Activated B cell treated with CpG ODN at 0.5 μM for 24 hours (primary cell): ENCODE measurements at regions not wholly inside any gene's neighbourhood (a gene's known extent, or its start where the extent isn't known, plus 50 kb on each side); places are given as distances from the start of the nearest gene placed in this dataset.

Source experiments
- ATAC-seq: fragments of 200-7000 bp; cut with Tn5 transposase; one replicate; pipeline ENCODE4 v1.10.0; 2021; ENCODE audit warnings: low read depth, mild to moderate bottlenecking, moderate library complexity
- CTCF ChIA-PET: fragments of 350-600 bp; sonication (Branson Sonifier 250); formaldehyde crosslinking; loops from one replicate; lab custom pipeline; 2021; ENCODE audit warnings: antibody characterized with exemption; lab: Charles Lee
- POLR2A ChIA-PET: fragments of 350-600 bp; sonication (Branson Sonifier 250); formaldehyde crosslinking; loops from one replicate; lab custom pipeline; 2021; ENCODE audit warnings: antibody characterized with exemption; lab: Charles Lee
- DNase-seq: peaks from one replicate; pipeline ENCODE4 v3.0.0; 2022
- H3K27ac Mint-ChIP-seq: one replicate; pipeline ENCODE4 v1.8.0; 2020; ENCODE audit warnings: mixed read lengths
- H3K27me3 Mint-ChIP-seq: one replicate; pipeline ENCODE4 v1.8.0; 2021; ENCODE audit warnings: mixed read lengths
- H3K36me3 Mint-ChIP-seq: one replicate; pipeline ENCODE4 v1.8.0; 2021; ENCODE audit warnings: low read depth, mixed read lengths
- H3K4me1 Mint-ChIP-seq: one replicate; pipeline ENCODE4 v1.8.0; 2021; ENCODE audit warnings: mixed read lengths
- H3K4me3 Mint-ChIP-seq: one replicate; pipeline ENCODE4 v1.8.0; 2020; ENCODE audit warnings: mild to moderate bottlenecking, mixed read lengths
- H3K9me3 Mint-ChIP-seq: one replicate; pipeline ENCODE4 v1.8.0; 2020; ENCODE audit warnings: mixed read lengths
- intact Hi-C: fragments of 100-400 bp; cut with micrococcal nuclease; formaldehyde crosslinking; loops from one replicate; pipeline ENCODE4 v1.15.1; 2024
- TF ChIP-seq, protein P1 (sequence below): fragments of 200-600 bp; IDR thresholded peaks from one replicate; pipeline ENCODE4 v1.8.0; 2022; ENCODE audit warnings: antibody characterized with exemption, mild to moderate bottlenecking

DNA sequence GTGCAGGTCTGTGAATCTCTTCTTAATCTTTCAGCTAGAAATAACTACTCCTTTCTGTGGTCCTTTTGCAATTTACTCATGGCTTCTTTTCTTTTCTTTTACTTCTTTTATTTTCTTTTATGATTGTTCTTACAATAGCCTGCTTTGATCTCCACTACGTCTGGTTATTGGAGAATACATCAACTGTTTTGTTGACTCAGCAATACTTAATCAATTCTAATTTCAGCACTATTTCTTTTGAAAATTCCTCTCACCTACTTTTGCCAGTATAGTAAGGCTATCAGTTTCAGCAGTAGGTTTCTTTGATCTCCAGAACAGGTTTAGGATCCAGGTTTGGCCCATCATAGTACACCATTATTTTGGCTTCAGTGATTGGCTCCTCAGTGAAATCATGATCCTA, 111.8 kb upstream of the DPP10 start:
- ATAC-seq (no peak), DNase-seq (no peak)
- TF ChIP-seq, protein P1, sequence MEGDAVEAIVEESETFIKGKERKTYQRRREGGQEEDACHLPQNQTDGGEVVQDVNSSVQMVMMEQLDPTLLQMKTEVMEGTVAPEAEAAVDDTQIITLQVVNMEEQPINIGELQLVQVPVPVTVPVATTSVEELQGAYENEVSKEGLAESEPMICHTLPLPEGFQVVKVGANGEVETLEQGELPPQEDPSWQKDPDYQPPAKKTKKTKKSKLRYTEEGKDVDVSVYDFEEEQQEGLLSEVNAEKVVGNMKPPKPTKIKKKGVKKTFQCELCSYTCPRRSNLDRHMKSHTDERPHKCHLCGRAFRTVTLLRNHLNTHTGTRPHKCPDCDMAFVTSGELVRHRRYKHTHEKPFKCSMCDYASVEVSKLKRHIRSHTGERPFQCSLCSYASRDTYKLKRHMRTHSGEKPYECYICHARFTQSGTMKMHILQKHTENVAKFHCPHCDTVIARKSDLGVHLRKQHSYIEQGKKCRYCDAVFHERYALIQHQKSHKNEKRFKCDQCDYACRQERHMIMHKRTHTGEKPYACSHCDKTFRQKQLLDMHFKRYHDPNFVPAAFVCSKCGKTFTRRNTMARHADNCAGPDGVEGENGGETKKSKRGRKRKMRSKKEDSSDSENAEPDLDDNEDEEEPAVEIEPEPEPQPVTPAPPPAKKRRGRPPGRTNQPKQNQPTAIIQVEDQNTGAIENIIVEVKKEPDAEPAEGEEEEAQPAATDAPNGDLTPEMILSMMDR, result no peak
- Mint-ChIP-seq H3K4me3 (no peak overlapping the region), H3K27ac (no peak overlapping the region), H3K27me3 (peaks cover 6% of the 10 kb centered on the region), H3K36me3 (no peaks in the 10 kb centered on the region), H3K4me1 (no peaks in the 10 kb centered on the region), H3K9me3 (no peaks in the 10 kb centered on the region)
- intact Hi-C loops, result no loop called here
- ChIA-PET CTCF (no interaction called here), POLR2A (no interaction called here)

DNA sequence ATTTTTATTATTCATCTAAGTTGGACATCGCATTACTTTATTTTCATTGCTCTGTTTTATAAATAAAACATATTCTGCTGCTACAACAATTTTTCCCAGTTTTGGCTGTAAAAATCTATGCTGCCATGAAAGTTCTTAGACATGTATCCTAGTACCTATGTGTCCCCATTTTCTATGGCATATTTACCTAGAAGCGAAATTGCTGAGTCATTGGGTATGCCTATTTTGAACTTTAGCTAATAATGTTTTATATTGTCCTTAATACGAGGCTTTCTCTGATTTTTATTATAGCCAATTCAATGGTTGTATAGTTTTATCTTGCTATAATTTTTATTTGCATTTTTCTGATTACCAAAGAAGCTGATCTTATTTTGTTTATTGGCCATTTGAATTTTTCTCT, 110.5 kb upstream of the DPP10 start:
- intact Hi-C loops, result no loop called here
- ATAC-seq (no peak), DNase-seq (no peak)
- no peaks in the 10 kb centered on the region for H3K9me3 Mint-ChIP-seq
- ChIA-PET CTCF (no interaction called here), POLR2A (no interaction called here)
- H3K27me3 Mint-ChIP-seq, result peaks cover 6% of the 10 kb centered on the region
- TF ChIP-seq, protein P1, result no peak
- H3K4me3 Mint-ChIP-seq, result no peak overlapping the region
- no peak overlapping the region for H3K27ac Mint-ChIP-seq
- no peaks in the 10 kb centered on the region for H3K36me3 Mint-ChIP-seq
- no peaks in the 10 kb centered on the region for H3K4me1 Mint-ChIP-seq

DNA sequence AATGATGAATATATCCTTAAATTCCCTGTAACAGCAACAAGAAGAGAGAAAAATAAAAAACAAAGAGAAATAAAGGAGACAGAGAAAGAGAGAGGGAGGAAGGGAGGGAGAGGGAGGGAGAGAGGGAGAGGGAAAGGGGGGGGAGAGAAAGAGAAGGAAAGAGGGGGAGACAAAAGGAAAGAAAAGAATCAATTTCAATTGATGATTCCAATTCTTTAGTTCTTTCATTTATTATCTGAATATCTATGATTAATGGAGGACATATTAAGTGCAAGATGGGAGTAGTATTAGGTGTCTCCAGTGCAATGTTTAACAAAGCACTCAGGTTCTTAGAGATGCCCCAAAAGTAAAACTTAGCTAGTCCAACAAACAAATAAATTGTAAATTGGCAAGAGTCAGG, 97.2 kb upstream of the DPP10 start:
- TF ChIP-seq, protein P1, result no peak
- no peak overlapping the region for H3K4me3 Mint-ChIP-seq
- no peak overlapping the region for H3K27ac Mint-ChIP-seq
- DNase-seq, result no peak
- ChIA-PET CTCF (no interaction called here), POLR2A (no interaction called here)
- ATAC-seq, result no peak
- H3K27me3 Mint-ChIP-seq, result no peaks in the 10 kb centered on the region
- H3K36me3 Mint-ChIP-seq, result no peaks in the 10 kb centered on the region
- intact Hi-C loops, result no loop called here
- H3K9me3 Mint-ChIP-seq, result no peaks in the 10 kb centered on the region
- H3K4me1 Mint-ChIP-seq, result no peaks in the 10 kb centered on the region

DNA sequence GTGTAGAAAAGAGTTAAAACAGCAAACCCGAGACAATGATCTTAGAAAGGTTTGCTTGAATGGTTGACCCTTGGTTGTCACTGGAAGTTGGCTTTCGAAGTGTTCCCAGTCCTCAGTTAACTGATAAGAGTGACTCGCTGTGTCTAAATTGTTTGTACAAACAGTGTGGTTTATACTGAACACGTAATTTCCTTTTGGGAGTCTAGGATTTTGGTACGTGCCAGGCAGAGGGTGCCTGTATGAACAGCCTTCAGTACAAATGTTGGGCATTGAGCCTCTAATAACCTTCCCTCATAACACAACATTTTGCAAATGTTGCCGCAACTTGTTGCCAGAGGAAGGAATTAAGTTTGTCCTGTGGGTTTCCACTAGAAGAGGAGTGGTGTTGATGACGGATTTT, 95.8 kb upstream of the DPP10 start:
- intact Hi-C loops, result no loop called here
- Mint-ChIP-seq H3K9me3 (no peaks in the 10 kb centered on the region), H3K27me3 (no peaks in the 10 kb centered on the region), H3K36me3 (no peaks in the 10 kb centered on the region), H3K4me3 (no peak overlapping the region), H3K27ac (no peak overlapping the region), H3K4me1 (no peaks in the 10 kb centered on the region)
- TF ChIP-seq, protein P1, result no peak
- ChIA-PET CTCF (no interaction called here), POLR2A (no interaction called here)
- DNase-seq (no peak), ATAC-seq (no peak)

DNA sequence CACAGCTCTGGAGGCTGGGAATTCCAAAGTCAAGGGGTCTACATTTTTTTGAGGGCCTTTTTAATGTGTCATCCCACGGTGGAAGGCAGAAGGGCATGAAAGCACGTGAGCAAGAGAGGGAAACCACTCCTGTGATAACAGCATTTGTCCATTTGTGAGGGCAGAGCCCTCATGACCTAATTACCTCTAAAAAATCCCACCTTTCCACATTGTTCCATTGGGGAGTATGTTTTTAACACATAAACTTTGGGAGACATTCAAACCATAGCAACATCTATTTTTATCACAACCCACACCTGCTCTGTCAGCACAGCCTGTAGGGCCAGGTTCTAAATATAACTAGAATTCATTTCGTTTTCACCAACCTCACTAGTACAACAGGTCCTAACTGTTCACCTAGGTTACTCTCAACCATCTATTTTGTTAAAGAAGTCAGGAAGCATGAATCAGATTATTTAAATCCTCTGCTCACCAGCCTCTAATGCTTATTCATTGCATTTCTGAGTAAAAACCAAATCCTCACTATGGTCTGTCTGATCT, 92.2 kb upstream of the DPP10 start:
- DNase-seq, result no peak
- Mint-ChIP-seq H3K27ac (no peak overlapping the region), H3K9me3 (no peaks in the 10 kb centered on the region), H3K36me3 (no peaks in the 10 kb centered on the region), H3K4me1 (no peaks in the 10 kb centered on the region), H3K27me3 (no peaks in the 10 kb centered on the region), H3K4me3 (no peak overlapping the region)
- no peak for ATAC-seq
- CTCF ChIA-PET, result no interaction called here
- POLR2A ChIA-PET, result no interaction called here
- intact Hi-C loops, result no loop called here
- TF ChIP-seq, protein P1, result no peak
